HEK293 (cell line): ENCODE measurements at regions not wholly inside any gene's neighbourhood (a gene's known extent, or its start where the extent isn't known, plus 50 kb on each side); places are given as distances from the start of the nearest gene placed in this dataset.
A peak's percentile ranks its signal among the peaks of the same experiment; 100 is the strongest.

Source experiments
- CTCF ChIA-PET: fragments of 350-600 bp; formaldehyde crosslinking; extraction: SDS; loops from one replicate; lab custom pipeline; 2021; ENCODE audit warnings: antibody characterized with exemption; lab: Yijun Ruan, JAX
- POLR2A ChIA-PET: fragments of 300-600 bp; formaldehyde crosslinking; extraction: SDS; loops from one replicate; lab custom pipeline; 2020; ENCODE audit warnings: antibody characterized with exemption, inconsistent platforms; lab: Yijun Ruan, JAX
- H3K27ac ChIP-seq: fragments of 200-500 bp; sonication (Bioruptor generic); 2 replicates; pipeline ENCODE4 v1.5.1; 2014; ENCODE audit warnings: low read depth, low read length, control low read depth, inconsistent platforms; ENCODE audit errors: extremely low read depth
- H3K36me3 ChIP-seq, 2 experiments: fragments of 200-500 bp in 1 of 2; sonication (Bioruptor generic) in 1 of 2; 1 replicate in 1 of 2; 2 replicates in 1 of 2; pipeline ENCODE4 v1.5.1; 2014 to 2017; ENCODE audit warnings: inconsistent platforms in 2 of 2, low read length in 2 of 2; ENCODE audit not compliant: control insufficient read depth in 2 of 2, insufficient read depth in 1 of 2
- H3K4me1 ChIP-seq: fragments of 200-500 bp; sonication (Bioruptor generic); 2 replicates; pipeline ENCODE4 v1.5.1; 2014; ENCODE audit warnings: mild to moderate bottlenecking, low read length, inconsistent platforms; ENCODE audit not compliant: control insufficient read depth, insufficient read depth
- H3K4me3 ChIP-seq: 2 replicates; pipeline ENCODE4 v1.5.1; 2011; ENCODE audit warnings: low read depth, mild to moderate bottlenecking, control low read depth, low read length, moderate library complexity
- H3K9me3 ChIP-seq: fragments of 200-500 bp; sonication (Bioruptor generic); 2 replicates; pipeline ENCODE4 v1.5.1; 2014; ENCODE audit warnings: low read depth, low read length, inconsistent platforms; ENCODE audit not compliant: control insufficient read depth, insufficient read depth
- HOXA7 ChIP-seq: sonication (generic); formaldehyde crosslinking; IDR thresholded peaks from 2 replicates; pipeline ENCODE4 v1.8.1; 2022; ENCODE audit warnings: missing genetic modification reagents, borderline replicate concordance
- HOXC10 ChIP-seq: sonication (generic); formaldehyde crosslinking; IDR thresholded peaks from 2 replicates; pipeline ENCODE4 v1.8.1; 2023; ENCODE audit warnings: mild to moderate bottlenecking, missing genetic modification reagents
- KLF8 ChIP-seq: fragments of 450-650 bp; formaldehyde crosslinking; IDR thresholded peaks from 2 replicates; pipeline ENCODE4 v1.5.1; 2016; ENCODE audit warnings: missing biosample characterization, missing genetic modification characterization
- MEIS1 ChIP-seq: sonication (generic); formaldehyde crosslinking; IDR thresholded peaks from 2 replicates; pipeline ENCODE4 v1.8.1; 2022; ENCODE audit warnings: missing genetic modification reagents, mild to moderate bottlenecking, borderline replicate concordance
- MYNN ChIP-seq: fragments of 450-650 bp; formaldehyde crosslinking; IDR thresholded peaks from 2 replicates; pipeline ENCODE4 v1.5.1; 2016; ENCODE audit warnings: missing biosample characterization, missing genetic modification characterization, borderline replicate concordance
- RBAK ChIP-seq: fragments of 450-650 bp; formaldehyde crosslinking; IDR thresholded peaks from 2 replicates; pipeline ENCODE4 v1.5.1; 2016; ENCODE audit warnings: missing biosample characterization, missing genetic modification characterization
- SETDB1 ChIP-seq: IDR thresholded peaks from one replicate; pipeline ENCODE4 v1.6.1; 2017; ENCODE audit warnings: mild to moderate bottlenecking, low read length, moderate library complexity, mixed read lengths; ENCODE audit not compliant: insufficient read length
- ZBTB1 ChIP-seq: fragments of 450-650 bp; formaldehyde crosslinking; IDR thresholded peaks from 2 replicates; pipeline ENCODE4 v1.5.1; 2016; ENCODE audit warnings: missing biosample characterization, missing genetic modification characterization
- ZNF138 ChIP-seq: fragments of 450-650 bp; formaldehyde crosslinking; IDR thresholded peaks from 2 replicates; pipeline ENCODE4 v1.5.1; 2016; ENCODE audit warnings: missing biosample characterization, missing genetic modification characterization, borderline replicate concordance
- ZNF184 ChIP-seq: fragments of 450-650 bp; IDR thresholded peaks from 2 replicates; pipeline ENCODE4 v1.5.1; 2018; ENCODE audit warnings: missing biosample characterization, mild to moderate bottlenecking, missing genetic modification characterization
- ZNF202 ChIP-seq: fragments of 450-650 bp; formaldehyde crosslinking; IDR thresholded peaks from 2 replicates; pipeline ENCODE4 v1.5.1; 2016; ENCODE audit warnings: missing biosample characterization, missing genetic modification characterization, borderline replicate concordance
- ZNF211 ChIP-seq: fragments of 450-650 bp; formaldehyde crosslinking; IDR thresholded peaks from 2 replicates; pipeline ENCODE4 v1.5.1; 2016; ENCODE audit warnings: low read depth, missing biosample characterization, missing genetic modification characterization
- ZNF23 ChIP-seq: fragments of 450-650 bp; formaldehyde crosslinking; IDR thresholded peaks from 2 replicates; pipeline ENCODE4 v1.5.1; 2016; ENCODE audit warnings: missing biosample characterization, missing genetic modification characterization, borderline replicate concordance
- ZNF341 ChIP-seq: fragments of 450-650 bp; formaldehyde crosslinking; IDR thresholded peaks from 2 replicates; pipeline ENCODE4; 2016; ENCODE audit warnings: low read depth, missing biosample characterization, missing genetic modification characterization
- ZNF426 ChIP-seq: fragments of 450-650 bp; formaldehyde crosslinking; IDR thresholded peaks from 2 replicates; pipeline ENCODE4 v1.5.1; 2017; ENCODE audit warnings: missing biosample characterization, missing genetic modification characterization, mild to moderate bottlenecking, inconsistent platforms, moderate library complexity
- ZNF48 ChIP-seq: fragments of 450-650 bp; formaldehyde crosslinking; IDR thresholded peaks from 2 replicates; pipeline ENCODE4 v1.5.1; 2016; ENCODE audit warnings: missing biosample characterization, missing genetic modification characterization
- ZNF501 ChIP-seq: fragments of 450-650 bp; formaldehyde crosslinking; IDR thresholded peaks from 2 replicates; pipeline ENCODE4 v1.5.1; 2016; ENCODE audit warnings: missing biosample characterization, missing genetic modification characterization
- ZNF510 ChIP-seq: fragments of 450-650 bp; formaldehyde crosslinking; IDR thresholded peaks from 2 replicates; pipeline ENCODE4 v1.5.1; 2018; ENCODE audit warnings: mild to moderate bottlenecking, missing genetic modification characterization, missing biosample characterization; ENCODE audit not compliant: insufficient replicate concordance
- ZNF544 ChIP-seq: fragments of 450-650 bp; formaldehyde crosslinking; IDR thresholded peaks from 2 replicates; pipeline ENCODE4 v1.5.0; 2017; ENCODE audit warnings: missing biosample characterization, missing genetic modification characterization
- ZNF629 ChIP-seq: fragments of 450-650 bp; formaldehyde crosslinking; IDR thresholded peaks from 2 replicates; pipeline ENCODE4 v1.5.1; 2017; ENCODE audit warnings: missing biosample characterization, missing genetic modification characterization
- ZNF645 ChIP-seq: fragments of 450-650 bp; formaldehyde crosslinking; IDR thresholded peaks from 2 replicates; pipeline ENCODE4; 2016; ENCODE audit warnings: missing biosample characterization, missing genetic modification characterization
- ZNF776 ChIP-seq: fragments of 450-650 bp; formaldehyde crosslinking; IDR thresholded peaks from 2 replicates; pipeline ENCODE4 v1.5.0; 2017; ENCODE audit warnings: missing biosample characterization, missing genetic modification characterization, borderline replicate concordance
- ZNF830 ChIP-seq: fragments of 450-650 bp; IDR thresholded peaks from 2 replicates; pipeline ENCODE4 v1.5.0; 2018; ENCODE audit warnings: missing biosample characterization, missing genetic modification characterization, low read depth, mild to moderate bottlenecking, moderate library complexity
- ZSCAN23 ChIP-seq: fragments of 450-650 bp; formaldehyde crosslinking; IDR thresholded peaks from 2 replicates; pipeline ENCODE4 v1.5.1; 2016; ENCODE audit warnings: missing biosample characterization, missing genetic modification characterization
- TF ChIP-seq, protein P1 (sequence below): fragments of 450-650 bp; formaldehyde crosslinking; IDR thresholded peaks from 2 replicates; pipeline ENCODE4 v1.5.1; 2017; ENCODE audit warnings: missing biosample characterization, missing genetic modification characterization
- TF ChIP-seq, protein P2 (sequence below): fragments of 450-650 bp; formaldehyde crosslinking; IDR thresholded peaks from 2 replicates; pipeline ENCODE4 v1.5.1; 2016; ENCODE audit warnings: missing biosample characterization, missing genetic modification characterization

DNA sequence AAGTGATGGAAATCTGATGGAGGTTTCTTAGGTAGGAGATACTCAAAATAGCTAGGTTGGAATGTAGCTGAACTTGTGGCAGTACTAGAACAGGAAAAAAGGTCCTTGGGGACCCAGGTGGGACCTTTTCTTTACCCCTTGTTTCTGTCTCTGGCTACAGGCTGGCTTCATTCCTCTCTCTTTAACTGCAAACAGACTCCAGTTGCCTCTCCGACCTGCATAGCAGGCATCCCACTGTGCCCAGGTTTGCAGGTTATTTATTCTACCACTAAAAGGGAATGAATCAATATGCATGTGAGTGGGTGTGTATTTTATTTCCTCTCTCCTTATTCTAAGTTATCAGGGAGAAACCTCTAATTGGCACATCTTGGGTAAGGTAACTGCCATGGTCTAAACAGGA lies 758.1 kb downstream of the MED13L start:
- Histone ChIP-seq H3K4me3 (no peak overlapping the region), H3K9me3 (no peaks in the 10 kb centered on the region), H3K4me1 (no peaks in the 10 kb centered on the region), H3K27ac (no peak overlapping the region), H3K36me3 (no peaks in the 10 kb centered on the region)
- CTCF ChIA-PET, result no interaction called here
- POLR2A ChIA-PET, result no interaction called here
- TF ChIP-seq ZNF211 (tag by site-specific recombination) (no peak), ZNF501 (tag by site-specific recombination) (no peak), ZNF138 (tag by site-specific recombination) (no peak), ZNF23 (tag by site-specific recombination) (no peak), HOXC10 (CRISPR knock-in tag) (no peak), HOXA7 (CRISPR knock-in tag) (no peak), ZNF629 (tag by site-specific recombination) (no peak), MYNN (tag by site-specific recombination) (no peak), ZNF544 (tag by site-specific recombination) (no peak), ZNF48 (tag by site-specific recombination) (no peak), ZBTB1 (tag by site-specific recombination) (no peak), ZNF202 (tag by site-specific recombination) (no peak), ZNF830 (tag by site-specific recombination) (no peak), MEIS1 (CRISPR knock-in tag) (no peak)
- TF ChIP-seq, protein P1, sequence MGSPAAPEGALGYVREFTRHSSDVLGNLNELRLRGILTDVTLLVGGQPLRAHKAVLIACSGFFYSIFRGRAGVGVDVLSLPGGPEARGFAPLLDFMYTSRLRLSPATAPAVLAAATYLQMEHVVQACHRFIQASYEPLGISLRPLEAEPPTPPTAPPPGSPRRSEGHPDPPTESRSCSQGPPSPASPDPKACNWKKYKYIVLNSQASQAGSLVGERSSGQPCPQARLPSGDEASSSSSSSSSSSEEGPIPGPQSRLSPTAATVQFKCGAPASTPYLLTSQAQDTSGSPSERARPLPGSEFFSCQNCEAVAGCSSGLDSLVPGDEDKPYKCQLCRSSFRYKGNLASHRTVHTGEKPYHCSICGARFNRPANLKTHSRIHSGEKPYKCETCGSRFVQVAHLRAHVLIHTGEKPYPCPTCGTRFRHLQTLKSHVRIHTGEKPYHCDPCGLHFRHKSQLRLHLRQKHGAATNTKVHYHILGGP (tag by site-specific recombination), result no peak

GRCh38 chr12:115517913-115518312 lies 759.6 kb downstream of the MED13L start:
- no peaks in the 10 kb centered on the region for H3K36me3 ChIP-seq
- ChIA-PET POLR2A (no interaction called here), CTCF (no interaction called here)
- TF ChIP-seq SETDB1 (peak; percentile 28), ZNF544 (tag by site-specific recombination) (no peak)
- no peaks in the 10 kb centered on the region for H3K4me1 ChIP-seq
- no peaks in the 10 kb centered on the region for H3K9me3 ChIP-seq
- H3K4me3 ChIP-seq, result no peak overlapping the region
- no peak overlapping the region for H3K27ac ChIP-seq

- Histone ChIP-seq H3K9me3 (no peaks in the 10 kb centered on the region; the same call in 1 of the 2 replicates), H3K4me3 (no peak overlapping the region), H3K36me3 (no peaks in the 10 kb centered on the region), H3K4me1 (no peaks in the 10 kb centered on the region), H3K27ac (no peak overlapping the region)
- ChIA-PET POLR2A (no interaction called here), CTCF (no interaction called here)
- TF ChIP-seq ZNF645, result no peak
- no peak for TF ChIP-seq ZSCAN23 (tag by site-specific recombination)
- TF ChIP-seq ZNF776 (tag by site-specific recombination), result no peak
- TF ChIP-seq ZNF426 (tag by site-specific recombination), result no peak
- no peak for TF ChIP-seq ZNF341 (tag by site-specific recombination)
- TF ChIP-seq KLF8 (tag by site-specific recombination), result no peak
- no peak for TF ChIP-seq ZNF510 (tag by site-specific recombination)
- no peak for TF ChIP-seq ZNF202 (tag by site-specific recombination)
- TF ChIP-seq, protein P2, sequence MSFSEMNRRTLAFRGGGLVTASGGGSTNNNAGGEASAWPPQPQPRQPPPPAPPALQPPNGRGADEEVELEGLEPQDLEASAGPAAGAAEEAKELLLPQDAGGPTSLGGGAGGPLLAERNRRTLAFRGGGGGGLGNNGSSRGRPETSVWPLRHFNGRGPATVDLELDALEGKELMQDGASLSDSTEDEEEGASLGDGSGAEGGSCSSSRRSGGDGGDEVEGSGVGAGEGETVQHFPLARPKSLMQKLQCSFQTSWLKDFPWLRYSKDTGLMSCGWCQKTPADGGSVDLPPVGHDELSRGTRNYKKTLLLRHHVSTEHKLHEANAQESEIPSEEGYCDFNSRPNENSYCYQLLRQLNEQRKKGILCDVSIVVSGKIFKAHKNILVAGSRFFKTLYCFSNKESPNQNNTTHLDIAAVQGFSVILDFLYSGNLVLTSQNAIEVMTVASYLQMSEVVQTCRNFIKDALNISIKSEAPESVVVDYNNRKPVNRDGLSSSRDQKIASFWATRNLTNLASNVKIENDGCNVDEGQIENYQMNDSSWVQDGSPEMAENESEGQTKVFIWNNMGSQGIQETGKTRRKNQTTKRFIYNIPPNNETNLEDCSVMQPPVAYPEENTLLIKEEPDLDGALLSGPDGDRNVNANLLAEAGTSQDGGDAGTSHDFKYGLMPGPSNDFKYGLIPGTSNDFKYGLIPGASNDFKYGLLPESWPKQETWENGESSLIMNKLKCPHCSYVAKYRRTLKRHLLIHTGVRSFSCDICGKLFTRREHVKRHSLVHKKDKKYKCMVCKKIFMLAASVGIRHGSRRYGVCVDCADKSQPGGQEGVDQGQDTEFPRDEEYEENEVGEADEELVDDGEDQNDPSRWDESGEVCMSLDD, result no peak
- TF ChIP-seq ZNF184 (tag by site-specific recombination), result no peak
- TF ChIP-seq RBAK (tag by site-specific recombination), result no peak
Measured at GRCh38 chr12:115511986-115512711, 765.3 kb downstream of the MED13L start.
